Ishikawa (cell line): ENCODE measurements at regions not wholly inside any gene's neighbourhood (a gene's known extent, or its start where the extent isn't known, plus 50 kb on each side); places are given as distances from the start of the nearest gene placed in this dataset.

Experiments used
- CEBPB ChIP-seq: IDR thresholded peaks from 2 replicates; pipeline ENCODE4 v1.6.1; 2012
- CREB1 ChIP-seq: IDR thresholded peaks from 2 replicates; pipeline ENCODE4 v1.6.1; 2012; ENCODE audit warnings: low read depth
- EGR1 ChIP-seq: IDR thresholded peaks from 2 replicates; pipeline ENCODE4 v1.6.1; 2012
- EP300 ChIP-seq: IDR thresholded peaks from 2 replicates; pipeline ENCODE4 v1.6.1; 2012; ENCODE audit warnings: borderline replicate concordance
- FOXM1 ChIP-seq: IDR thresholded peaks from 2 replicates; pipeline ENCODE4 v1.6.1; 2012; ENCODE audit warnings: low read depth, borderline replicate concordance
- MAX ChIP-seq: IDR thresholded peaks from 2 replicates; pipeline ENCODE4 v1.6.1; 2012
- NFIC ChIP-seq: IDR thresholded peaks from 2 replicates; pipeline ENCODE4 v1.6.1; 2012
- RAD21 ChIP-seq: IDR thresholded peaks from 2 replicates; pipeline ENCODE4 v1.6.1; 2012; ENCODE audit warnings: low read depth
- REST ChIP-seq: IDR thresholded peaks from 2 replicates; pipeline ENCODE4 v1.6.1; 2012; ENCODE audit warnings: low read depth, mild to moderate bottlenecking
- TAF1 ChIP-seq: IDR thresholded peaks from 2 replicates; pipeline ENCODE4 v1.6.1; 2012; ENCODE audit warnings: low read depth, mild to moderate bottlenecking
- TCF12 ChIP-seq: IDR thresholded peaks from 2 replicates; pipeline ENCODE4 v1.6.1; 2012; ENCODE audit warnings: low read depth
- TEAD4 ChIP-seq: IDR thresholded peaks from 2 replicates; pipeline ENCODE4 v1.6.1; 2012
- USF1 ChIP-seq: IDR thresholded peaks from 2 replicates; pipeline ENCODE4 v1.6.1; 2012
- YY1 ChIP-seq: IDR thresholded peaks from 2 replicates; pipeline ENCODE4 v1.6.1; 2012; ENCODE audit warnings: low read depth
- ZBTB7A ChIP-seq: IDR thresholded peaks from 2 replicates; pipeline ENCODE4 v1.6.1; 2012; ENCODE audit warnings: low read depth

- TF ChIP-seq REST (no peak), RAD21 (no peak), TAF1 (no peak), ZBTB7A (no peak), CREB1 (no peak), EGR1 (no peak), FOXM1 (no peak), NFIC (no peak), USF1 (no peak), MAX (no peak), YY1 (no peak), CEBPB (no peak), TEAD4 (no peak), EP300 (no peak), TCF12 (no peak)
Observed at GRCh38 chr16:79876332-79876730, 275.8 kb upstream of the MAF start.

- TF ChIP-seq MAX (no peak), NFIC (no peak), TAF1 (no peak), YY1 (no peak), TEAD4 (no peak), EGR1 (no peak), CEBPB (no peak), FOXM1 (no peak)
Observed at GRCh38 chr16:79874391-79874790, 273.9 kb upstream of the MAF start.

- no peak for TF ChIP-seq TAF1
- no peak for TF ChIP-seq EGR1
- TF ChIP-seq YY1, result no peak
- TF ChIP-seq USF1, result no peak
Observed at GRCh38 chr16:79873825-79874224, 273.3 kb upstream of the MAF start.

- TF ChIP-seq REST (no peak), EP300 (no peak), MAX (no peak), CREB1 (no peak), NFIC (no peak), TAF1 (no peak), RAD21 (no peak), YY1 (no peak), TEAD4 (no peak), FOXM1 (no peak), USF1 (no peak), TCF12 (no peak), CEBPB (no peak)
Observed at GRCh38 chr16:79871906-79872305, 271.4 kb upstream of the MAF start.

- TF ChIP-seq NFIC (no peak), REST (no peak), TCF12 (no peak), YY1 (no peak), CEBPB (no peak), MAX (no peak), FOXM1 (no peak), EP300 (no peak), USF1 (no peak), ZBTB7A (no peak), EGR1 (no peak), TAF1 (no peak), TEAD4 (no peak), RAD21 (no peak), CREB1 (no peak)
Observed at GRCh38 chr16:79870016-79870886, 269.7 kb upstream of the MAF start.
